Activated naive CD4-positive, alpha-beta T cell (primary cell): ENCODE measurements at regions not wholly inside any gene's neighbourhood (a gene's known extent, or its start where the extent isn't known, plus 50 kb on each side); places are given as distances from the start of the nearest gene placed in this dataset.

Source experiments
- DNase-seq, 4 experiments: peaks; one replicate each; lab custom pipeline; 2025; lab: John Stamatoyannopoulos, UW

GRCh38 chr6:139577124-139577762 lies 202.8 kb upstream of the CITED2 start:
- no peak for DNase-seq

GRCh38 chr6:139572001-139572400 lies 197.6 kb upstream of the CITED2 start:
- no peak for DNase-seq

DNA sequence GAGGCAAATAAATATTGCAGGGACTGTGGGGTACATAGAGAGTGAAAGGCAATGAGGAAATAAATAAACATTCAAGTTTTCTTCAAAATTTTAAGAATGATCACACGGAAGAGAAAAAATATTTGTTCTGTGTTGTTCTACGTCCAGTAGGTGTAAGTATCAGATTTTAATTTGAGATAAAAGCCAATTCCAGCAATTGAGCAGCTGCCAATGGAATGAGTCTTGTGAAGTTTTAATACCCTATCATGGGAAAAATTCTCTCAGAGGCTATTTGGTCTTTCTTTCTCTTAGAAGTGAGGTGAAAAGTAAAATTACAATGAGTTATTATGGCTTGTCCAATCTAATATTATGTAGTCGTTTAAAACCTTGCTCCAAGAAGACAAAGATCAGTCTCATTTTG lies 195.7 kb upstream of the CITED2 start:
- DNase-seq: no peak

DNA sequence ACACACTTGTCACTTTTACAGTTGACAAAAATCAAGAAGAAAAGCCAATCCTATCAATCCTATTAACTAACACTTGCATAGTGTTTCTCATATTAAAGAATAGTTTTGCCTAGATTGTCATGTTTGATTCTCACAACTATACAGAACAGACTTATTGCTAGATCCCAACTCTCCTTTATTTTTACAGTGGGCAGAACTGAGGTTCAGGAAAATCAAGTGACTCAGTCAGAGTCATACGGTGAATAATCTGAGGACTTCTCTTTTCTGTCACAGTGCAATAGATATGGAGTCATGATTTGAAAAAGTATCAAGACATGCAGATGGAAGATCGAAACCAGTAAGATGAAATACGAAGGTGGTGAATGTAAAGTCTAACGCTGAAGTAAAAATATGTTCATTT lies 195.1 kb upstream of the CITED2 start:
- DNase-seq: no peak

DNA sequence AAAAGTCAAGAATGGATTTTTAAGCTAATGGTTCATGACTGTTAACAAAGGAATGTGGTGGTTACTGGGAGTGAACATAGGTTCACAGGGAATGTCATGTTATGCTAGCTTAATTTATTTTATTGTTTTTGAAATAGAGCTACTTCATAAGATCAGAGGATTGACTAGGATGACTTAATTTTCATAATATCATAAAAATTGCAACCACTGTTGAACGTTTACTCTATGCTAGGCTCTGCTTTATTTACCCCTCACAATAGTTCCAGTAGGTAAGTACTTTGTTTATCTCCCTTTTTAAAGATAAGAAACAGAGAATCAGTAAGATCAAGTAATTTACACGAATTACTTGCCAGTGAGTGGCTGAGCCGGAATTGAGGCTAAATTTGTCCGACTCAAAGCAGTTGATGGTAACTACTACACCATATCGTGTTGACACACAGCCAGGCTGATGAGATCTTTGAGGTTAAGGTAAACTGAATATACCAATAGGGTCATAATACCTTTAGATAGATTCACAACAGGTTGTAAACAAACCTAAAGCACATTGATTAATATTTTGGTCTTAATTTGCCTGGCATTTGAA lies 194.6 kb upstream of the CITED2 start:
- DNase-seq: no peak

- no peak for DNase-seq
Measured at GRCh38 chr6:139568151-139568955, 193.9 kb upstream of the CITED2 start.

DNA sequence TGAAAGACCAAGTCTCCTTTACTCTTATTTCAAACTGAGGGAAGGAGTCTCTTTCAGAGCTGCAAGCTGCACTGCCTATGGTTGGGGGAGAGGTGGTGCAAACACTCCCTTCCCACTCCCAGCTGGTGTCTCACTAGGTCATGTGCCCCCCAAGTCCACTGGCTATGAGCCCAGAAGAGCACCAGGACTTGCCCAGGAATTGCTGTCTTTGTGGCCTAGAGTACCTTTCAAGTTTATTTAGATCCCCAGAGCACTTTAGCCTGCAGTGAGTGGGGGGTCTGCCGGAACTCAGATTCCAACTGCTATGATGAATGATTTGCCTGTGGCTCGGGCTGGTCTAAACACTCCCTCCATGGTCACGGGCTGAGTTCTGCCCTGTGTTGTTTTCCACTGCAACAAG lies 192.6 kb upstream of the CITED2 start:
- no peak for DNase-seq

GRCh38 chr6:139565591-139565990 lies 191.1 kb upstream of the CITED2 start:
- no peak for DNase-seq

GRCh38 chr6:139557547-139557946 lies 183.1 kb upstream of the CITED2 start:
- DNase-seq: no peak

- DNase-seq: no peak
Measured at GRCh38 chr6:139556532-139556931, 182.1 kb upstream of the CITED2 start.

- no peak for DNase-seq
Measured at GRCh38 chr6:139553916-139554315, 179.5 kb upstream of the CITED2 start.

- no peak for DNase-seq
Measured at GRCh38 chr6:139551376-139551775, 176.9 kb upstream of the CITED2 start.

DNA sequence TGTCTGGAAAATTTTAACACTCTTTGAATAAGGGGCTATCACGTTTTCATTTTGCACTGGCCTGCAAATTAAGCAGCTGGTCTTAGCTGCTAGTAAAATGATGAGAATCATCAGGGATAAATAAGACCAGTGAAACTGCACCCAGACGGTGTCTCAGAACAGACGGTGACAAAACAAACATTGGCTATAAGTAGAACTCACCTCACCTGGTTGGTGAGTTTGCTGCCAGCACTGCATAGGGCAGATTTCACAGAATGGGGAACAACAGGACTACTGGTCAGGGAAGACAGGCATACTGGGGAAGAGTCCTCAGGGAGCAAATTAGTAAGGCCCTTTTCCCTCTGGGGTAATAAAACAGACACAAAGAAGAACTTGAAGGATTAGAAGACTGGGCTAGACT lies 175.9 kb upstream of the CITED2 start:
- DNase-seq: no peak

- no peak for DNase-seq
Measured at GRCh38 chr6:139549561-139550070, 175.2 kb upstream of the CITED2 start.

DNA sequence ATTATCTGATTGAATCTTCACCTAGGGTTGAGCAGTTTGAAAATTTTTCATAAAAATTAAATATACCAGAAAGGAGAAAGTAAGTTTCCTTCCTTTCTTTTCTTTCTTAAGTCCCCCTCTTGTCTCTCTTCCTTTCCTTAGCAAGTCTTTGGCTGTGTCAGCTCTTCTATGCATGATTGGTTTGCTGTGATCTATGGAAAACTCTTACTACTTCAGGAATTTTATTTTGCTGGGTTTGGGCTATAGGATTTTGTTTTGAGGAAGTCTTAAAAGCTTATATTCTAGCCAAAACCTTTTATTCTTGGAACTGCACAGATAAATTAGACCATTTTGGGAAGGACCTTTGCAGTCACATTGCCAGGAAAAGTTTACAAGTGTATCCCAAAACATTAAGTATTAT lies 173.4 kb upstream of the CITED2 start:
- DNase-seq: no peak

GRCh38 chr6:139547122-139547776 lies 172.8 kb upstream of the CITED2 start:
- DNase-seq: no peak

DNA sequence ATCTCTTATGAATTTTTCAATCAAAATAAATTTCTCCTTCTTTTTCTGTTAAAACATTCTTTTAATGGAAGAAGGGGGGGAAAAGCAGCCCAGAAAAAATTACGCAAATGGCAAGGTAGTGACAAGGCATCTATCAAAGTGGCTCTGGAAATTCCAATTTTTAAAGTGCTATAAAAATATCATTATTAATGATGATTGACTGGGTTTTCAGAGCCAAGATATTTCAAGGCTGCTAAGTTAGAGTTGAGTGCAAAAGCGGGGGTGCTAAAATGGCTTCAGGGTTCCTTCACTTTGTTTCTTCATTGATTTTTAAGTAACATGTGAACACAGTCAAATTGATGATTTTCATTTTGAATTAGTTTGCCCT lies 171.6 kb upstream of the CITED2 start:
- no peak for DNase-seq

DNA sequence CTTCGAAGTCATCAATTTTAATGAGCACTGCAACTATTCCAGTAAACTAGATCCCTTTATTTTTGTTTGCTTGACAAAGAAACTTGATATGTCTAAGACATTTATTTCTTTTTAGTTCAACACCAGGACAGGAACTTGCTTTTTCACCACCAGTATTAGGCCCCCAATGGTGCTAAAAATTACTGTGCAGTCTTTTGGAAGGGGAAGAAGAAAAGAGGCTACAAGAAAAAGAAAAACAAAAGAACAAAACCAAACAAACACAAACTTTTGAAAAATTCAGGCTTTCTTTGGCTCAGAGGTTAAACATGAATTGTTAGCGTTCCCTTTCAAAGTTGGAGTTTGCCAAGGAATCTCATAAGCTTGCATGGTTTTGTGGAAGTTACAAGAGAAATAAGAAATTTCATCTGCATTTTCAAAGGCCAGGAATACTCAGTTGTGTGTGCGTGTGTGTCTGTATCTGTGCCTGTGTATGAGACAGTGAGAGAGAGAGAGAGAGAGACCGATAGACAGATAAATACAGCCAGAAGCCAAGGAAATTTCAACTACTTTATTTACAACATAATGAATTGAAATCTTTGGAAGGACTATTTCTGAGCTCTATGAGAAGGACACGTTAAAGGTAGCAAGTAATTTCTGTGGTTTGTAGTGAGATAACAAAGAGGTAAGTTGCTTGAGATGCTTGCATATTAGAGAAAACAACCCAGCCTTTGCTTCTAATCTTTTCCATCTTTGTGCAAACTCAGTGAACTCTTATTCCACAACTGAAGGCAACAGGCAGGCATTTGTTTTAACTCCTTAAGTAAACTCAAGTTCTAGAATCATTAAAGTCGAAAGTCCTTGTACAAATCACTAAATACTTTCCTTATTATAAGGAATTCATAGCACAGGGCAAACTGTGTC lies 171.0 kb upstream of the CITED2 start:
- DNase-seq: no peak

DNA sequence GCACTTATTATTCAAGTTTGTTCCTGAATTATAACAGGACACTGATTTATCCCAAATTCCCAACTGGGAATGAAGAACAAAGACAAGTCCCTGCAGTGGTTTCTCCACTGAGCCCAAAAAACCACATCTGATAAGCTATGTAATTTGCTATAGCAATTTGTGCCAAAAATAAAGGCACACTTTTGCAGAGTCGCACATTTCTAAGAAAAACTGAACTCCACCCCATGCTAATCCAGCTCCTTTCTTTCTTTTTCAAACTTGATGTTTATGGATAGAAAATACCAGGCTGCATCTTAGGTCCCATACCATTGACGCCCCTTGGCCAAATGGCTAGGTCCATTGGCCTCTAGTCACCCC lies 170.2 kb upstream of the CITED2 start:
- DNase-seq: no peak

GRCh38 chr6:139542351-139542750 lies 167.9 kb upstream of the CITED2 start:
- no peak for DNase-seq

DNA sequence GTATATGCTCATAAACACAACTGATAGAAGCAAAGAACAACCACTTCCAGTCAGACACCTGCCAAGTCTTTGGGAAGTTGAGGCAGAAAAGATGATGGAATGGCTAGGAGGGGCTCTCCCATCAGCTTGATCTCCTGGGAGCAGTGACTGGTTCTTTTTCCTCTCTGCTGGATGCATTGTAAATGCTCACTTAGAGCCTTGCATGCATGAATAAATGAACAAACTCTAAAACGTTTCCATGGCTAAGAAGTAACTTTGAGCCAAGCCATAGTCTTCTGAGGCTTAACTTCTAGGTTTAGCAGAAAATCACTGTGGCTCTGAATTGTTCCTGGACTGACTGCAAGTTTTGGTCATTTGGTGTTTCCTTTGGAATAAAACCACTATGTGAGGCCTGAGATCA lies 166.4 kb upstream of the CITED2 start:
- no peak for DNase-seq

GRCh38 chr6:139540276-139540675 lies 165.8 kb upstream of the CITED2 start:
- DNase-seq: peak in 1 of 4 experiments; percentile 4
